ENCODE measurements at regions not wholly inside any gene's neighbourhood (a gene's known extent, or its start where the extent isn't known, plus 50 kb on each side); places are given as distances from the start of the nearest gene placed in this dataset.

DNA sequence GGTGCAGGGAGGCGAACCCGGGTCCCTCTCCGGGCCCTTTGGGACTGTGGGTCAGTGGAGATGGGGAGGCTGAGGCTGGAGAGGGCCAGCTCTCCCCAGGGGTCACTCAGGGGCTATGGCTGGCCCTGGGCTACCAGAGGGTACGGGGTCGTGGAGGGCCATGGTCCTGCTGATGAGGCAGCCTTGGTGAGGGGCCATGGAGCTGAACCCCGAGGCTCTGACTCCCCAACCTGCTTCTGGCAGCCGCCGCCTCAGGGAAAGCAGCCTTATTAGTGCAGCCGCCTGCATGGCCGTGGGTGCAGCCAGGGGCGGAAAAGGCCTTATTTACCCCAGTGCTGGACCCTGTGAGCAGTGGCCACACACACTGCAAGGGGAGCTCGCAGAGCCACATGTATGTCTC lies 139.4 kb downstream of the MIAT start:
- TF ChIP-seq, protein P1, sequence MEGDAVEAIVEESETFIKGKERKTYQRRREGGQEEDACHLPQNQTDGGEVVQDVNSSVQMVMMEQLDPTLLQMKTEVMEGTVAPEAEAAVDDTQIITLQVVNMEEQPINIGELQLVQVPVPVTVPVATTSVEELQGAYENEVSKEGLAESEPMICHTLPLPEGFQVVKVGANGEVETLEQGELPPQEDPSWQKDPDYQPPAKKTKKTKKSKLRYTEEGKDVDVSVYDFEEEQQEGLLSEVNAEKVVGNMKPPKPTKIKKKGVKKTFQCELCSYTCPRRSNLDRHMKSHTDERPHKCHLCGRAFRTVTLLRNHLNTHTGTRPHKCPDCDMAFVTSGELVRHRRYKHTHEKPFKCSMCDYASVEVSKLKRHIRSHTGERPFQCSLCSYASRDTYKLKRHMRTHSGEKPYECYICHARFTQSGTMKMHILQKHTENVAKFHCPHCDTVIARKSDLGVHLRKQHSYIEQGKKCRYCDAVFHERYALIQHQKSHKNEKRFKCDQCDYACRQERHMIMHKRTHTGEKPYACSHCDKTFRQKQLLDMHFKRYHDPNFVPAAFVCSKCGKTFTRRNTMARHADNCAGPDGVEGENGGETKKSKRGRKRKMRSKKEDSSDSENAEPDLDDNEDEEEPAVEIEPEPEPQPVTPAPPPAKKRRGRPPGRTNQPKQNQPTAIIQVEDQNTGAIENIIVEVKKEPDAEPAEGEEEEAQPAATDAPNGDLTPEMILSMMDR (IDR thresholded peaks at IDR 0.05): no peak
- no peak for TF ChIP-seq EP300 (IDR thresholded peaks at IDR 0.05)
- no peak for TF ChIP-seq POLR2A (IDR thresholded peaks at IDR 0.05)
- no peak for TF ChIP-seq POLR2AphosphoS5 (IDR thresholded peaks at IDR 0.05)
- peaks cover 7% of the 10 kb centered on the region for H3K36me3 ChIP-seq
- H3K27me3 ChIP-seq: no peaks in the 10 kb centered on the region
- no peak overlapping the region for H3K4me3 ChIP-seq
- no peaks in the 10 kb centered on the region for H3K4me1 ChIP-seq
- no peaks in the 10 kb centered on the region for H3K9me3 ChIP-seq
- WGBS: 95% methylated on average over 7 of the region's 12 CpGs
- no peak overlapping the region for H3K27ac ChIP-seq
- DNase-seq (ENCODE audit: low spot score in 2 of 2): no peak

DNA sequence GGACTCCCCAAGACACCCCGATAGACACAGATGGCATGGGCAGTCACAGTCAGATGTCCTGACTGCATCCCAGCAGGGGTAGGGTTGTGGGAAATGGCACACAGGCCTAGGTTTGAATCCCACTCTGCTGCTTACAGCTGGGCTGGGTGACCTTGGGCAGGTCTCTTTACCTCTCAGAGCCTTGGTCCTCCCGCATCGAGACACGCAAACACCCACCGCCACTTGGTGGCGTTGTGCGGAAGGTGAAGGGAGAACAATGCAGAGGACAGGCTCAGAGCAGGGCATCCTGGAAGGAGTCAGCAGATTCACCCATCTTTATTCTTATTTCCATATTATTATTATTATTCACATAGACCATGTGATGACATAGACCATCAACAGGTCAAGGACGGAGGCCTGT lies 140.5 kb downstream of the MIAT start:
- no peaks in the 10 kb centered on the region for H3K9me3 ChIP-seq
- no peak for DNase-seq (ENCODE audit: low spot score in 2 of 2)
- H3K36me3 ChIP-seq: peaks cover 4% of the 10 kb centered on the region
- H3K4me3 ChIP-seq: no peak overlapping the region
- H3K4me1 ChIP-seq: no peaks in the 10 kb centered on the region
- no peak overlapping the region for H3K27ac ChIP-seq
- H3K27me3 ChIP-seq: no peaks in the 10 kb centered on the region
- TF ChIP-seq POLR2AphosphoS5 (IDR thresholded peaks at IDR 0.05): no peak
- TF ChIP-seq, protein P1 (IDR thresholded peaks at IDR 0.05): no peak
- TF ChIP-seq POLR2A (IDR thresholded peaks at IDR 0.05): no peak
- no peak for TF ChIP-seq EP300 (IDR thresholded peaks at IDR 0.05)
- 97% methylated on average over 8 of the region's 8 CpGs for WGBS

- Histone ChIP-seq H3K36me3 (peaks cover 4% of the 10 kb centered on the region), H3K4me1 (no peaks in the 10 kb centered on the region), H3K27ac (no peak overlapping the region), H3K4me3 (no peak overlapping the region), H3K27me3 (no peaks in the 10 kb centered on the region), H3K9me3 (no peaks in the 10 kb centered on the region)
- 83% methylated on average over 18 of the region's 19 CpGs for WGBS
- TF ChIP-seq EP300 (IDR thresholded peaks at IDR 0.05) (no peak), POLR2AphosphoS5 (IDR thresholded peaks at IDR 0.05) (no peak), POLR2A (IDR thresholded peaks at IDR 0.05) (no peak)
- TF ChIP-seq, protein P1 (IDR thresholded peaks at IDR 0.05): no peak
- DNase-seq (ENCODE audit: low spot score in 2 of 2): no peak
Measured at GRCh38 chr22:26798462-26799065, 141.2 kb downstream of the MIAT start.

DNA sequence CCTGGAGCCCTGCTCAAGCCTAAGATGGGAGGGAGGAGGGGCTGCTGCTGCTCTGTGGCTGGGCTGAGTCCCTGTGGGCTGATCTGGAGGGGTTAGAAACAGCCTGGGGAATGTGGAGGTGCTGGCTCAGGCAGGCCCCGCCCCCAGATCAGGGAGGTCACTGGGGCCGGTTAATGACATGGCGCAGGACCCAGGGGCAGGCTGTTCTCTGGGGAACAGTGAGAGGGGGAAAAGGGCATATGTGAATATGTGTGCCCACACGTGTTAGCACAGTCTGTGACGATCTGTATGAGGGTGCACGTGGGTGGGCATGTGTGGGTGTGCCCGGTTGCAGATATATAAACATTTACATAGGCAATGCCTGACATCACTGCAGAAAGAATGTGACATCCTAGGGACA lies 143.5 kb downstream of the MIAT start:
- Histone ChIP-seq H3K4me3 (no peak overlapping the region), H3K27ac (no peak overlapping the region), H3K9me3 (no peaks in the 10 kb centered on the region), H3K27me3 (no peaks in the 10 kb centered on the region), H3K36me3 (no peaks in the 10 kb centered on the region), H3K4me1 (no peaks in the 10 kb centered on the region)
- TF ChIP-seq, protein P1 (IDR thresholded peaks at IDR 0.05): no peak
- no peak for TF ChIP-seq POLR2AphosphoS5 (IDR thresholded peaks at IDR 0.05)
- WGBS: 56% methylated on average over 7 of the region's 7 CpGs
- no peak for DNase-seq (ENCODE audit: low spot score in 2 of 2)

DNA sequence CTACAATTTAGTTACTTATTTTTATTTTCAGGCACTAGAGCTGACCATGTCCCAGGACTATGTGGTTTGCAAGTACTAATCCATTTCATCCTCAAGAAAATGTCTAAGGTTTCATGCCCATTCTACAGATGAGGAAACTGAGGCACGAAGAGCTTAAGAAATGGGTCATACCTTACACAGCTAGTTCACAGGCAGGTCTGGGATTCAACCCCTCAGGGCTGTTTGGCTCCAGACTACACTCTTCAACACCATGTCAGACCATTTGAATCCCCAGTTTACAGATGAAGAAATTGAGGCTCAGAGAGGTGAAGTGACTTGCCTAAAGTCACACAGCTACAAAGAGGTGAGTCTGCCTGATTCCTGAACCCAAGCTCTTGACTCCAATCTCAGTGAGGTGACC lies 144.1 kb downstream of the MIAT start:
- Histone ChIP-seq H3K4me3 (no peak overlapping the region), H3K27me3 (no peaks in the 10 kb centered on the region), H3K4me1 (no peaks in the 10 kb centered on the region), H3K36me3 (no peaks in the 10 kb centered on the region), H3K9me3 (no peaks in the 10 kb centered on the region), H3K27ac (no peak overlapping the region)
- no peak for TF ChIP-seq POLR2A (IDR thresholded peaks at IDR 0.05)
- no peak for TF ChIP-seq EP300 (IDR thresholded peaks at IDR 0.05)
- TF ChIP-seq POLR2AphosphoS5 (IDR thresholded peaks at IDR 0.05): no peak
- TF ChIP-seq, protein P1 (IDR thresholded peaks at IDR 0.05): no peak
- 64% methylated on average over 1 of the region's 1 CpG for WGBS
- no peak for DNase-seq (ENCODE audit: low spot score in 2 of 2)

Data from suprapubic skin (tissue), 4 donors.